H9 (cell line): ENCODE measurements at regions not wholly inside any gene's neighbourhood (a gene's known extent, or its start where the extent isn't known, plus 50 kb on each side); places are given as distances from the start of the nearest gene placed in this dataset.

ENCODE experiments used
- DNase-seq: peaks from one replicate; pipeline ENCODE4 v3.0.0-alpha.2; 2017
- H2AFZ ChIP-seq: one replicate; pipeline ENCODE4 v1.6.1; 2013; ENCODE audit warnings: mild to moderate bottlenecking, low read length, control low read depth, moderate library complexity
- H2AK5ac ChIP-seq: 2 replicates; pipeline ENCODE4 v1.6.1; 2013; ENCODE audit warnings: low read length, control low read depth, mixed read lengths; ENCODE audit not compliant: insufficient read length
- H2BK120ac ChIP-seq: one replicate; pipeline ENCODE4 v1.6.1; 2013; ENCODE audit warnings: low read depth, mild to moderate bottlenecking, low read length, control low read depth, inconsistent platforms; ENCODE audit not compliant: poor library complexity, severe bottlenecking
- H2BK12ac ChIP-seq: 2 replicates; pipeline ENCODE4 v1.6.1; 2013; ENCODE audit warnings: low read length, control low read depth, mixed read lengths, low read depth; ENCODE audit not compliant: insufficient read length
- H2BK15ac ChIP-seq: 2 replicates; pipeline ENCODE4 v1.6.1; 2013; ENCODE audit warnings: low read depth, low read length, control low read depth
- H2BK20ac ChIP-seq: one replicate; pipeline ENCODE4 v1.6.1; 2013; ENCODE audit warnings: low read depth, mild to moderate bottlenecking, low read length, control low read depth, inconsistent platforms; ENCODE audit not compliant: poor library complexity, severe bottlenecking
- H2BK5ac ChIP-seq: 2 replicates; pipeline ENCODE4 v1.6.1; 2013; ENCODE audit warnings: low read length, control low read depth, mixed read lengths; ENCODE audit not compliant: insufficient read length
- H3K14ac ChIP-seq: 2 replicates; pipeline ENCODE4 v1.6.1; 2013; ENCODE audit warnings: low read length, control low read depth; ENCODE audit not compliant: insufficient read depth
- H3K18ac ChIP-seq: 2 replicates; pipeline ENCODE4 v1.6.1; 2013; ENCODE audit warnings: low read depth, mild to moderate bottlenecking, mixed read lengths, low read length, control low read depth; ENCODE audit not compliant: insufficient read length
- H3K23ac ChIP-seq: 2 replicates; pipeline ENCODE4 v1.6.1; 2013; ENCODE audit warnings: low read length, control low read depth, mixed read lengths, low read depth; ENCODE audit not compliant: insufficient read length
- H3K23me2 ChIP-seq: 2 replicates; pipeline ENCODE4 v1.6.1; 2013; ENCODE audit warnings: low read depth, mild to moderate bottlenecking, mixed read lengths, low read length, control low read depth; ENCODE audit not compliant: insufficient read length, poor library complexity, severe bottlenecking
- H3K27ac ChIP-seq: 2 replicates; pipeline ENCODE4 v1.5.1; 2013; ENCODE audit warnings: low read length, control low read depth, mixed read lengths, low read depth; ENCODE audit not compliant: insufficient read length
- H3K27me3 ChIP-seq: 2 replicates; pipeline ENCODE4 v1.6.1; 2013; ENCODE audit warnings: low read length, control low read depth, inconsistent platforms; ENCODE audit not compliant: insufficient read depth
- H3K4ac ChIP-seq: 2 replicates; pipeline ENCODE4 v1.6.1; 2013; ENCODE audit warnings: low read depth, mild to moderate bottlenecking, control low read depth, inconsistent platforms, low read length, moderate library complexity
- H3K4me1 ChIP-seq: 2 replicates; pipeline ENCODE4 v1.6.1; 2013; ENCODE audit warnings: low read length, control low read depth, inconsistent platforms; ENCODE audit not compliant: insufficient read depth
- H3K4me2 ChIP-seq: 2 replicates; pipeline ENCODE4 v1.6.1; 2013; ENCODE audit warnings: low read length, control low read depth, mixed read lengths; ENCODE audit not compliant: insufficient read length, insufficient read depth
- H3K56ac ChIP-seq: 2 replicates; pipeline ENCODE4 v1.6.1; 2013; ENCODE audit warnings: low read depth, mild to moderate bottlenecking, mixed read lengths, low read length, control low read depth; ENCODE audit not compliant: insufficient read length
- H3K79me1 ChIP-seq: 2 replicates; pipeline ENCODE4 v1.6.1; 2013; ENCODE audit warnings: low read depth, mild to moderate bottlenecking, moderate library complexity, low read length, control low read depth, inconsistent platforms; ENCODE audit not compliant: insufficient read depth, poor library complexity, severe bottlenecking
- H3K79me2 ChIP-seq: 2 replicates; pipeline ENCODE4 v1.6.1; 2013; ENCODE audit warnings: low read length, control low read depth, inconsistent platforms; ENCODE audit not compliant: insufficient read depth
- H3K9ac ChIP-seq: 2 replicates; pipeline ENCODE4 v1.6.1; 2013; ENCODE audit warnings: low read length, control low read depth, mixed read lengths; ENCODE audit not compliant: insufficient read length; ENCODE audit errors: extremely low read depth
- H3K9me3 ChIP-seq: one replicate; pipeline ENCODE4 v1.6.1; 2013; ENCODE audit warnings: low read depth, low read length, inconsistent platforms; ENCODE audit not compliant: control insufficient read depth
- H3T11ph ChIP-seq: one replicate; pipeline ENCODE4 v1.6.1; 2013; ENCODE audit warnings: mild to moderate bottlenecking, low read length, control low read depth, inconsistent platforms
- H4K20me1 ChIP-seq: one replicate; pipeline ENCODE4 v1.6.1; 2013; ENCODE audit not compliant: control insufficient read depth, insufficient read length, insufficient read depth
- H4K5ac ChIP-seq: 2 replicates; pipeline ENCODE4 v1.6.1; 2013; ENCODE audit warnings: low read depth, mild to moderate bottlenecking, mixed read lengths, low read length, control low read depth; ENCODE audit not compliant: insufficient read length
- H4K8ac ChIP-seq: replicated peaks from 2 replicates; pipeline ENCODE4 v1.6.1; 2013; ENCODE audit warnings: low read length, control low read depth, mixed read lengths, low read depth; ENCODE audit not compliant: insufficient read length
- H4K91ac ChIP-seq: 2 replicates; pipeline ENCODE4 v1.6.1; 2013; ENCODE audit warnings: low read depth, mild to moderate bottlenecking, moderate library complexity, mixed read lengths, low read length, control low read depth; ENCODE audit not compliant: insufficient read length
- H3K27ac Mint-ChIP-seq, 3 experiments: 2 replicates in 2 of 3; 3 replicates in 1 of 3; pipeline ENCODE4 v1.8.0; 2020 to 2021; ENCODE audit warnings: mixed read lengths in 3 of 3, mild to moderate bottlenecking in 1 of 3, moderate library complexity in 1 of 3
- H3K27me3 Mint-ChIP-seq: 2 replicates; pipeline ENCODE4 v1.8.0; 2021; ENCODE audit warnings: low read depth, mild to moderate bottlenecking, moderate library complexity, mixed read lengths
- H3K36me3 Mint-ChIP-seq, 3 experiments: 2 replicates in 2 of 3; 3 replicates in 1 of 3; pipeline ENCODE4 v1.8.0; 2020 to 2021; ENCODE audit warnings: low read depth in 3 of 3, mixed read lengths in 3 of 3; ENCODE audit not compliant: insufficient read depth in 1 of 3
- H3K4me1 Mint-ChIP-seq, 2 experiments: 2 replicates each; pipeline ENCODE4 v1.8.0; 2020; ENCODE audit warnings: mixed read lengths in 2 of 2
- H3K4me3 Mint-ChIP-seq, 2 experiments: 2 replicates in 1 of 2; 3 replicates in 1 of 2; pipeline ENCODE4 v1.8.0; 2020 to 2021; ENCODE audit warnings: mild to moderate bottlenecking in 2 of 2, mixed read lengths in 2 of 2, moderate library complexity in 1 of 2
- H3K9me3 Mint-ChIP-seq, 2 experiments: 2 replicates in 1 of 2; 3 replicates in 1 of 2; pipeline ENCODE4 v1.8.0; 2020; ENCODE audit warnings: mild to moderate bottlenecking in 2 of 2, mixed read lengths in 2 of 2, moderate library complexity in 1 of 2
- WGBS: extraction: QIAGEN DNeasy Blood & Tissue Kit; methylation state at CpG from one replicate; pipeline ENCODE4 v1.1.7; 2013; ENCODE audit warnings: missing lambda C conversion rate, low lambda C conversion rate, mixed read lengths; ENCODE audit not compliant: insufficient read length; ENCODE audit errors: extremely low coverage; 5-methylcytosine and 5-hydroxymethylcytosine counted together
- TF ChIP-seq, protein P1 (sequence below): fragments of 200-600 bp; sonication (generic); conservative IDR thresholded peaks from 3 replicates; pipeline ENCODE4 v1.8.0; 2021; ENCODE audit warnings: antibody characterized with exemption, mild to moderate bottlenecking

- Mint-ChIP-seq H3K9me3 (peaks cover 6 to 12% of the 10 kb centered on the region in 2 experiments), H3K27me3 (peaks cover 6% of the 10 kb centered on the region; the same call in 1 of the 2 replicates), H3K4me3 (no peak overlapping the region), H3K4me1 (peaks cover 8 to 20% of the 10 kb centered on the region in 2 experiments), H3K36me3 (peaks cover 0 to 12% (median 4%) of the 10 kb centered on the region in 3 experiments; a peak in 5 of 7 replicates), H3K27ac (no peak overlapping the region)
- H3K23me2 ChIP-seq, result no peaks in the 10 kb centered on the region
- TF ChIP-seq, protein P1, sequence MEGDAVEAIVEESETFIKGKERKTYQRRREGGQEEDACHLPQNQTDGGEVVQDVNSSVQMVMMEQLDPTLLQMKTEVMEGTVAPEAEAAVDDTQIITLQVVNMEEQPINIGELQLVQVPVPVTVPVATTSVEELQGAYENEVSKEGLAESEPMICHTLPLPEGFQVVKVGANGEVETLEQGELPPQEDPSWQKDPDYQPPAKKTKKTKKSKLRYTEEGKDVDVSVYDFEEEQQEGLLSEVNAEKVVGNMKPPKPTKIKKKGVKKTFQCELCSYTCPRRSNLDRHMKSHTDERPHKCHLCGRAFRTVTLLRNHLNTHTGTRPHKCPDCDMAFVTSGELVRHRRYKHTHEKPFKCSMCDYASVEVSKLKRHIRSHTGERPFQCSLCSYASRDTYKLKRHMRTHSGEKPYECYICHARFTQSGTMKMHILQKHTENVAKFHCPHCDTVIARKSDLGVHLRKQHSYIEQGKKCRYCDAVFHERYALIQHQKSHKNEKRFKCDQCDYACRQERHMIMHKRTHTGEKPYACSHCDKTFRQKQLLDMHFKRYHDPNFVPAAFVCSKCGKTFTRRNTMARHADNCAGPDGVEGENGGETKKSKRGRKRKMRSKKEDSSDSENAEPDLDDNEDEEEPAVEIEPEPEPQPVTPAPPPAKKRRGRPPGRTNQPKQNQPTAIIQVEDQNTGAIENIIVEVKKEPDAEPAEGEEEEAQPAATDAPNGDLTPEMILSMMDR, result no peak
- no peaks in the 10 kb centered on the region for H3K79me2 ChIP-seq
- no peak overlapping the region for H3K4me2 ChIP-seq
- H2BK120ac ChIP-seq, result no peak overlapping the region
- no peaks in the 10 kb centered on the region; the same call in 1 of the 2 replicates for H3K4me1 ChIP-seq
- no peak overlapping the region for H4K8ac ChIP-seq
- no peaks in the 10 kb centered on the region for H3K79me1 ChIP-seq
- H4K91ac ChIP-seq, result no peak overlapping the region
- H3K9ac ChIP-seq, result no peak overlapping the region
- no peak overlapping the region for H3K18ac ChIP-seq
- no peak overlapping the region for H2AFZ ChIP-seq
- no peak overlapping the region for H2BK5ac ChIP-seq
- H3K27me3 ChIP-seq, result no peaks in the 10 kb centered on the region
- no peak overlapping the region for H3K14ac ChIP-seq
- H2AK5ac ChIP-seq, result no peak overlapping the region
- DNase-seq, result no peak
- no peak overlapping the region for H3K4ac ChIP-seq
- no peak overlapping the region for H2BK15ac ChIP-seq
- no peak overlapping the region for H3K27ac ChIP-seq
- no peaks in the 10 kb centered on the region for H4K20me1 ChIP-seq
- no peaks in the 10 kb centered on the region for H3K9me3 ChIP-seq
- H2BK12ac ChIP-seq, result no peak overlapping the region
- H3K56ac ChIP-seq, result no peak overlapping the region
- no CpG with 5 or more reads among the region's 2 CpGs for WGBS
- no peak overlapping the region for H4K5ac ChIP-seq
- no peak overlapping the region for H2BK20ac ChIP-seq
- no peak overlapping the region for H3K23ac ChIP-seq
- no peak overlapping the region for H3T11ph ChIP-seq
Observed at GRCh38 chr7:47647918-47648250, 66.0 kb upstream of the TNS3 start.
